ENCODE measurements at regions not wholly inside any gene's neighbourhood (a gene's known extent, or its start where the extent isn't known, plus 50 kb on each side); places are given as distances from the start of the nearest gene placed in this dataset.

- Histone ChIP-seq H3K27me3 (replicated peaks) (no peaks in the 10 kb centered on the region), H3K4me1 (replicated peaks) (no peaks in the 10 kb centered on the region), H3K9me3 (replicated peaks) (peaks cover 34% of the 10 kb centered on the region), H3K36me3 (no peaks in the 10 kb centered on the region), H3K4me3 (no peak overlapping the region), H3K27ac (no peak overlapping the region)
- DNase-seq (ENCODE audit: low read depth in 1 of 2, low spot score in 2 of 2), result no peak
Measured at GRCh38 chr5:3400659-3401058, 195.0 kb upstream of the IRX1 start.

DNA sequence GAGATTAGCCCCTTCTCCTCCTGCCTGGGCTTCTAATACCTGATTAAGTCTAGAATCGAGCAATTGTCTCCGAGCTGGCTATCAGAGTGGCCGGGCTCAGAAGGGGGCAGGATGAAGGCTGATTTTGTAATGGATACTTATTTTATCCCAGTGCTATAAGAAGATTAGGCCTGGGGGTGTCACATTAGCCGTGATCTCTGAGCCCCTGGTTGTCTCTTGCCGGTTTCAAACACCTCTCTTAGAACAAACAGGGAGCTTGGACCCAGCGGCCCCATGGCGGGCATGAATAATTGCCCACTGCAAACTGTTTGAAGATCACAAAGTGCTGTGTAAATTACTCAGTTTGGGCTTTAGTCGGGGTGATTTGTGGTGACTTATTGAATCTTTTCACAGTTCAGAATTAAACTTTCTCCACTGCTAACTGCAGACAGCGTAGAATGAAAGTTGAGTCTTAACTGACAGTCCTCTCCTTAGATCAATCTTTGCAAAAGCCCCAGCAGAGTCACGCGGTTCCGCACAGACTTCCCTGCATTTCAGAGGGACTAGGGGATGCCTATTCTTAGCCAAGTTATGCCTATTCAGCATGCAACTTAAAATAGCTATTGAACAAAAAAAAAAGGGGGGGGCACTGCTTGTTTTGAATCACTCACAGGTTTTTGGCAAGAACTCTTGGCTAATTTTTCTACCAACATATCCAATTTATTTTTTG is 200.6 kb upstream of the IRX1 start:
- H3K4me1 ChIP-seq (replicated peaks), result no peaks in the 10 kb centered on the region
- H3K4me3 ChIP-seq, result no peak overlapping the region
- peaks cover 26% of the 10 kb centered on the region for H3K9me3 ChIP-seq (replicated peaks)
- no peak for DNase-seq (ENCODE audit: low read depth in 1 of 2, low spot score in 2 of 2)
- H3K27me3 ChIP-seq (replicated peaks), result no peaks in the 10 kb centered on the region
- no peak overlapping the region for H3K27ac ChIP-seq
- H3K36me3 ChIP-seq, result no peaks in the 10 kb centered on the region

- Histone ChIP-seq H3K4me3 (no peak overlapping the region), H3K4me1 (replicated peaks) (no peaks in the 10 kb centered on the region), H3K9me3 (replicated peaks) (peaks cover 31% of the 10 kb centered on the region), H3K27me3 (replicated peaks) (no peaks in the 10 kb centered on the region), H3K27ac (no peak overlapping the region), H3K36me3 (no peaks in the 10 kb centered on the region)
- no peak for DNase-seq (ENCODE audit: low read depth in 1 of 2, low spot score in 2 of 2)
Measured at GRCh38 chr5:3393920-3394597, 201.6 kb upstream of the IRX1 start.

GRCh38 chr5:3393122-3393919 is 202.3 kb upstream of the IRX1 start:
- no peak overlapping the region for H3K4me3 ChIP-seq
- H3K9me3 ChIP-seq (replicated peaks), result peaks cover 31% of the 10 kb centered on the region
- no peaks in the 10 kb centered on the region for H3K4me1 ChIP-seq (replicated peaks)
- H3K36me3 ChIP-seq, result no peaks in the 10 kb centered on the region
- H3K27me3 ChIP-seq (replicated peaks), result no peaks in the 10 kb centered on the region
- H3K27ac ChIP-seq, result no peak overlapping the region
- DNase-seq (ENCODE audit: low read depth in 1 of 2, low spot score in 2 of 2), result peak in 1 of 2 experiments; percentile 43

GRCh38 chr5:3392306-3392939 is 203.2 kb upstream of the IRX1 start:
- H3K36me3 ChIP-seq, result no peaks in the 10 kb centered on the region
- peaks cover 31% of the 10 kb centered on the region for H3K9me3 ChIP-seq (replicated peaks)
- H3K27me3 ChIP-seq (replicated peaks), result no peaks in the 10 kb centered on the region
- H3K4me3 ChIP-seq, result no peak overlapping the region
- H3K27ac ChIP-seq, result no peak overlapping the region
- H3K4me1 ChIP-seq (replicated peaks), result no peaks in the 10 kb centered on the region
- DNase-seq (ENCODE audit: low read depth in 1 of 2, low spot score in 2 of 2), result peak in 1 of 2 experiments; percentile 44

GRCh38 chr5:3391210-3391609 is 204.4 kb upstream of the IRX1 start:
- Histone ChIP-seq H3K4me1 (replicated peaks) (no peaks in the 10 kb centered on the region), H3K9me3 (replicated peaks) (peaks cover 35% of the 10 kb centered on the region)

GRCh38 chr5:3389471-3390026 is 206.1 kb upstream of the IRX1 start:
- H3K27me3 ChIP-seq (replicated peaks), result no peaks in the 10 kb centered on the region
- H3K36me3 ChIP-seq, result no peaks in the 10 kb centered on the region
- peaks cover 49% of the 10 kb centered on the region for H3K9me3 ChIP-seq (replicated peaks)
- H3K27ac ChIP-seq, result no peak overlapping the region
- no peak overlapping the region for H3K4me3 ChIP-seq
- no peaks in the 10 kb centered on the region for H3K4me1 ChIP-seq (replicated peaks)
- no peak for DNase-seq (ENCODE audit: low read depth in 1 of 2, low spot score in 2 of 2)

More at GRCh38 chr5:3391210-3391609, 204.4 kb upstream of the IRX1 start:
- Histone ChIP-seq H3K4me3 (no peak overlapping the region), H3K36me3 (no peaks in the 10 kb centered on the region), H3K27ac (no peak overlapping the region), H3K27me3 (replicated peaks) (no peaks in the 10 kb centered on the region)
- no peak for DNase-seq (ENCODE audit: low read depth in 1 of 2, low spot score in 2 of 2)

- H3K27ac ChIP-seq, result no peak overlapping the region
- DNase-seq (ENCODE audit: low read depth in 1 of 2, low spot score in 2 of 2), result no peak
- H3K4me1 ChIP-seq (replicated peaks), result no peaks in the 10 kb centered on the region
- H3K27me3 ChIP-seq (replicated peaks), result no peaks in the 10 kb centered on the region
- H3K4me3 ChIP-seq, result no peak overlapping the region
- peaks cover 51% of the 10 kb centered on the region for H3K9me3 ChIP-seq (replicated peaks)
- no peaks in the 10 kb centered on the region for H3K36me3 ChIP-seq
Measured at GRCh38 chr5:3386637-3387036, 209.0 kb upstream of the IRX1 start.

DNA sequence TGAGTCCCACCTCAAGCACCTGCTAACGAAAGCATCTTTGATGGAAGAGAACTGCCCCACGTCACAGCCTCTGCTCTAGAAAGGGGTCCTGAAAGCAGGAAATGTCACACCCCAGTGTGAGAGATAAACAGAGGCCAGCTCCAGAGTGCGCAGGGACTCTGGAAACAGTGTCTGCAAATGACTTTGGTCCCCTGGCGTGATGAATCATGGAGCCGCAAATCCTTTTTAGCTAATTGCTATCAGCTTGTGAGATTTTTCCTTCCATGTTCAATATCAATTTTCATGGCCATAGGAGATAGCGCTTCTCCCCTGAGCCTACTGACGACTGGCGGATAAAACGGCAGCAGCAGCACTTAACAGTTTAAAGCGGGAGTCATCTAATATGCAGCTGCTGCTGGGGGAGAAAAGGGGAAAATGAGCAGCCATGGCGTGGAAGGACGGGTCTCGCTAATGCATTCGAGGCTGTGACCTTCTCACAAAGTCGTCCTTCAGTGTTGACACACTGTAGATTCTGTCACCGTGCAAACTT is 209.6 kb upstream of the IRX1 start:
- H3K9me3 ChIP-seq (replicated peaks), result peaks cover 50% of the 10 kb centered on the region
- no peak overlapping the region for H3K27ac ChIP-seq
- H3K4me1 ChIP-seq (replicated peaks), result no peaks in the 10 kb centered on the region
- H3K27me3 ChIP-seq (replicated peaks), result no peaks in the 10 kb centered on the region
- no peak for DNase-seq (ENCODE audit: low read depth in 1 of 2, low spot score in 2 of 2)
- no peaks in the 10 kb centered on the region for H3K36me3 ChIP-seq
- no peak overlapping the region for H3K4me3 ChIP-seq

DNA sequence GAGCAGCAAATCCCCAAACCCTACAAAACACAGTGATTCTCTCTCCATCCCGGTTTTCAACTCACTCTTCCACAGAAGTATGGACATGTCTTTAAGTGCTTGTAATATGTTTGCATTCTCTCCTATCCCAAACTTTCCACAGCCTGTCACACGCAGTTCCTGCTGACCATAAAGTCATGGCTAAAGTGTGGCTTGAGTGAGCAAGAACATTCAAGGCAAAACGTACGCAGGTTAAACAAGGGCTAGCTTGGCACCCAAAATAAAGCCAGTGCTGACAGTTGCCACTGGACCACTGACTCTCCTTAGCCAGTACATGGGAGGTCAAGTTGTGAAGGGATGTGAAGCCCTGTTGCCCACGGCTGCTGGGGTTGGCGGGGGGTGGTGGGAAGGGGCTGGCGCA is 211.1 kb upstream of the IRX1 start:
- Histone ChIP-seq H3K9me3 (replicated peaks) (peaks cover 51% of the 10 kb centered on the region), H3K27ac (no peak overlapping the region), H3K36me3 (no peaks in the 10 kb centered on the region), H3K4me3 (no peak overlapping the region), H3K4me1 (replicated peaks) (no peaks in the 10 kb centered on the region), H3K27me3 (replicated peaks) (no peaks in the 10 kb centered on the region)
- DNase-seq (ENCODE audit: low read depth in 1 of 2, low spot score in 2 of 2), result no peak

DNA sequence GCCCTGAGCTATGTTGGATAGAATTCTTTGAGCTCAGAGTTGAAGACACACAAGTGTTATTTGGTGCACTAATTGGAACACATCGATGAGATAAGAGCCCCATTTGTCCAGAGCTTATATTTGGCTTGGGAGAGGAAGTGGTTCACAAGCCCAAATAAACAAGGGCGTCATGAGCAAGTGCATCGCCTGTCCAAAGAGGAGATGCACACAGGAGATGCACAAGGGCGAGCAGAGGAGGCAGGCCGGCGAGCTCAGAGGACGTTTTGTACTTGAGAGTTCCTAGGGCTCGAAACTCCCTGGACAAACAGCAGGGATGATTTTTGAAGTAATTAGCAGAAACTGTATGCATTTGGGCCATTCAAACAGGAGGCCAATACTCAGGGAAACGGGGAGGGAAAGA is 212.8 kb upstream of the IRX1 start:
- Histone ChIP-seq H3K4me1 (replicated peaks) (no peaks in the 10 kb centered on the region), H3K27ac (no peak overlapping the region), H3K27me3 (replicated peaks) (no peaks in the 10 kb centered on the region), H3K9me3 (replicated peaks) (peaks cover 55% of the 10 kb centered on the region), H3K4me3 (no peak overlapping the region), H3K36me3 (no peaks in the 10 kb centered on the region)
- peak in 1 of 2 experiments; percentile 18 for DNase-seq (ENCODE audit: low read depth in 1 of 2, low spot score in 2 of 2)

DNA sequence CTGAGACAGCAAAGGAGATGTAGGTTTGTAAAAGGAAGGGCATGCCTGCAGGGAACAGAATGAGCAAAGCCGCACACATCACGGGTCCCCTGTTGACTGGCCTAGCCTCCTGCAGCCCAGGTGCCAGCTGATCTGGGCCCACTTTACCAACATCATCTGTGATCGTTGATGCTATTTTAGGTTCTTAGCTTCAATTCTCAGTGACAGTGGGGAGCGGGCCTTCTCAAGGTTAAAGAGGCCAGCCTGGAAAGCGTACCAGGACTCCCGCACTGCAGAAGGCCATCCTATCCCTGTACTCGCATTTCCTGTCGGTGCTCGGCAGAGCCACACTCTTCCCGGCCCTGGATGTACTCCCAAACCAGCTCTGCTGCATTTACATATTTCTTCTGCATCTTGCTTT is 213.5 kb upstream of the IRX1 start:
- Histone ChIP-seq H3K27me3 (replicated peaks) (no peaks in the 10 kb centered on the region), H3K27ac (no peak overlapping the region), H3K4me1 (replicated peaks) (no peaks in the 10 kb centered on the region), H3K4me3 (no peak overlapping the region), H3K9me3 (replicated peaks) (peaks cover 52% of the 10 kb centered on the region), H3K36me3 (no peaks in the 10 kb centered on the region)
- DNase-seq (ENCODE audit: low read depth in 1 of 2, low spot score in 2 of 2), result peak in 1 of 2 experiments; percentile 28

- Histone ChIP-seq H3K4me3 (no peak overlapping the region), H3K4me1 (replicated peaks) (no peaks in the 10 kb centered on the region), H3K9me3 (replicated peaks) (peaks cover 44% of the 10 kb centered on the region), H3K36me3 (no peaks in the 10 kb centered on the region), H3K27me3 (replicated peaks) (no peaks in the 10 kb centered on the region), H3K27ac (no peak overlapping the region)
- peak in 1 of 2 experiments; percentile 35 for DNase-seq (ENCODE audit: low read depth in 1 of 2, low spot score in 2 of 2)
Measured at GRCh38 chr5:3381206-3381825, 214.3 kb upstream of the IRX1 start.
